K562 (cell line): ENCODE measurements at regions not wholly inside any gene's neighbourhood (a gene's known extent, or its start where the extent isn't known, plus 50 kb on each side); places are given as distances from the start of the nearest gene placed in this dataset.

Source experiments
- ATAC-seq: fragments of 200-7000 bp; cut with Tn5 transposase; 3 replicates; pipeline ENCODE4 v1.9.1; 2020; ENCODE audit warnings: moderate library complexity
- BruUV-seq: library from RNA; stranded (reverse); fragments of 400-500 nt; replicated peaks from 2 replicates; lab custom pipeline; 2021; lab: Mats Ljungman, UMichigan
- CTCF ChIA-PET: fragments of 300-600 bp; formaldehyde crosslinking; extraction: SDS; loops from one replicate; lab custom pipeline; 2021; ENCODE audit warnings: low intra/inter-chr PET ratio; lab: Yijun Ruan, JAX
- POLR2A ChIA-PET: fragments of 300-600, 350-650 bp; sonication (Branson Sonifier 250); formaldehyde crosslinking; extraction: SDS; loops from one replicate; lab custom pipeline; 2021; ENCODE audit warnings: antibody characterized with exemption, inconsistent platforms; lab: Yijun Ruan, JAX
- DNase-seq, 4 experiments: peaks; one replicate each; pipeline versions ENCODE4 v3.0.0 to v3.0.0-alpha.2; 2011 to 2018; ENCODE audit warnings: low spot score in 3 of 4, mixed read lengths in 3 of 4; ENCODE audit errors: extremely low read depth in 1 of 4
- FAIRE-seq: peaks from 2 replicates; lab custom pipeline; 2011; peaks lifted over from hg19 to GRCh38; lab: Jason Lieb, UNC
- H2AFZ ChIP-seq: 2 replicates; pipeline ENCODE4 v1.6.0; 2011; ENCODE audit warnings: low read depth, low read length, control low read depth, inconsistent platforms
- H3K27ac ChIP-seq: fragments of 200-600 bp; 3 replicates; pipeline ENCODE4 v1.8.0; 2011; ENCODE audit warnings: low read depth, mild to moderate bottlenecking, control low read depth, inconsistent platforms, low read length, moderate library complexity, mixed read lengths; ENCODE audit errors: extremely low read depth
- H3K27me3 ChIP-seq, 2 experiments: fragments of 300-600 bp in 1 of 2; 2 replicates in 1 of 2; 3 replicates in 1 of 2; pipeline versions ENCODE4 v1.6.0 to v1.8.0; 2011; ENCODE audit warnings: inconsistent platforms in 2 of 2, low read length in 2 of 2, mild to moderate bottlenecking in 1 of 2, mixed read lengths in 1 of 2, moderate library complexity in 1 of 2; ENCODE audit not compliant: control insufficient read depth in 2 of 2, insufficient read depth in 2 of 2
- H3K36me3 ChIP-seq: fragments of 300-600 bp; 3 replicates; pipeline ENCODE4 v1.8.0; 2011; ENCODE audit warnings: mild to moderate bottlenecking, low read length, inconsistent platforms; ENCODE audit not compliant: control insufficient read depth, insufficient read depth
- H3K4me1 ChIP-seq, 2 experiments: fragments of 200-600 bp in 1 of 2; replicated peaks in 1 of 2; 2 replicates in 1 of 2; 3 replicates in 1 of 2; pipeline versions ENCODE4 v1.5.1 to v1.8.0; 2011; ENCODE audit warnings: inconsistent platforms in 2 of 2, low read length in 2 of 2, mild to moderate bottlenecking in 1 of 2, mixed read lengths in 1 of 2, moderate library complexity in 1 of 2; ENCODE audit not compliant: control insufficient read depth in 2 of 2, insufficient read depth in 2 of 2
- H3K4me2 ChIP-seq: 2 replicates; pipeline ENCODE4 v1.6.1; 2011; ENCODE audit warnings: low read length, control low read depth, inconsistent platforms, mixed read lengths; ENCODE audit not compliant: insufficient read depth
- H3K4me3 ChIP-seq: fragments of 200-600 bp; sonication (generic), shearing (Covaris generic); 2 replicates; pipeline ENCODE4 v1.5.1; 2016; ENCODE audit warnings: control low read depth, inconsistent platforms
- H3K79me2 ChIP-seq: fragments of 200-600 bp; 3 replicates; pipeline ENCODE4 v1.8.0; 2011; ENCODE audit warnings: low read length, inconsistent platforms; ENCODE audit not compliant: control insufficient read depth, insufficient read depth
- H3K9ac ChIP-seq, 2 experiments: 2 replicates each; pipeline versions ENCODE4 v1.6.0 to v1.6.1; 2011; ENCODE audit warnings: low read depth in 2 of 2, low read length in 2 of 2, control low read depth in 1 of 2, inconsistent platforms in 1 of 2, mild to moderate bottlenecking in 1 of 2, mixed read lengths in 1 of 2; ENCODE audit not compliant: insufficient read depth in 1 of 2
- H3K9me1 ChIP-seq: one replicate; pipeline ENCODE4 v1.6.0; 2011; ENCODE audit warnings: inconsistent platforms, mild to moderate bottlenecking, low read length, moderate library complexity; ENCODE audit not compliant: control insufficient read depth, insufficient read depth
- H3K9me3 ChIP-seq: replicated peaks from 2 replicates; pipeline ENCODE4 v1.5.1; 2011; ENCODE audit warnings: low read depth, low read length, inconsistent platforms; ENCODE audit not compliant: control insufficient read depth, insufficient read depth
- H4K20me1 ChIP-seq: replicated peaks from 2 replicates; pipeline ENCODE4 v1.6.1; 2011; ENCODE audit warnings: low read length, inconsistent platforms, mixed read lengths; ENCODE audit not compliant: control insufficient read depth, insufficient read depth
- C11orf30 ChIP-seq: fragments of 450-650 bp; IDR thresholded peaks from 2 replicates; pipeline ENCODE4 v1.6.1; 2016; ENCODE audit warnings: low read depth, mild to moderate bottlenecking
- CXXC5 ChIP-seq: fragments of 250-450 bp; sonication (Bioruptor Pico); IDR thresholded peaks from 2 replicates; pipeline ENCODE4 v1.8.0; 2022; ENCODE audit warnings: inconsistent platforms, mild to moderate bottlenecking, moderate library complexity
- KLF6 ChIP-seq: fragments of 250-450 bp; sonication (Bioruptor Pico); IDR thresholded peaks from 2 replicates; pipeline ENCODE4 v1.4.0; 2020; ENCODE audit warnings: mild to moderate bottlenecking, moderate library complexity, borderline replicate concordance
- PURB ChIP-seq: sonication (generic); formaldehyde crosslinking; IDR thresholded peaks from 2 replicates; pipeline ENCODE4 v1.9.0; 2021; ENCODE audit warnings: low read depth, mild to moderate bottlenecking, missing genetic modification reagents
- RB1 ChIP-seq: fragments of 450-650 bp; IDR thresholded peaks from 2 replicates; pipeline ENCODE4 v1.6.1; 2017; ENCODE audit warnings: low read depth, mild to moderate bottlenecking
- RBM14 ChIP-seq: fragments of 200-400 bp; formaldehyde crosslinking; IDR thresholded peaks from 2 replicates; pipeline ENCODE4 v1.6.1; 2018; ENCODE audit warnings: low read depth, mild to moderate bottlenecking, low read length, moderate library complexity, borderline replicate concordance; ENCODE audit not compliant: insufficient read depth
- SAP30 ChIP-seq: fragments of 200-600 bp; sonication (generic); IDR thresholded peaks from 2 replicates; pipeline ENCODE4 v1.6.1; 2012; ENCODE audit warnings: borderline replicate concordance, low read depth, mild to moderate bottlenecking, moderate library complexity, low read length, control low read depth, inconsistent platforms; ENCODE audit not compliant: insufficient read depth, poor library complexity, severe bottlenecking
- THRA ChIP-seq: fragments of 450-650 bp; IDR thresholded peaks from 2 replicates; pipeline ENCODE4 v1.6.1; 2017; ENCODE audit warnings: mild to moderate bottlenecking, moderate library complexity
- ZNF316 ChIP-seq: fragments of 450-650 bp; IDR thresholded peaks from 2 replicates; pipeline ENCODE4 v1.6.1; 2016
- ZNF609 ChIP-seq: sonication (generic); formaldehyde crosslinking; IDR thresholded peaks from 2 replicates; pipeline ENCODE4 v1.8.1; 2023; ENCODE audit warnings: missing genetic modification reagents, mild to moderate bottlenecking, borderline replicate concordance
- WGBS: fragments of 100-300 bp; shearing (Covaris generic); methylation state at CpG from one replicate; pipeline ENCODE4 v1.1.6; 2016; ENCODE audit warnings: low coverage, mixed read lengths; ENCODE audit not compliant: insufficient coverage; ENCODE audit errors: missing lambda C conversion rate; 5-methylcytosine and 5-hydroxymethylcytosine counted together
- in situ Hi-C: fragments of 300-500 bp; cut with MboI; formaldehyde crosslinking; loops from 4 replicates; pipeline ENCODE4 v1.15.0; 2018; ENCODE audit warnings: inconsistent platforms, mixed read lengths
- intact Hi-C: fragments of 100-400 bp; cut with micrococcal nuclease; formaldehyde crosslinking; loops from 2 replicates; pipeline ENCODE4 v1.14.2; 2022

DNA sequence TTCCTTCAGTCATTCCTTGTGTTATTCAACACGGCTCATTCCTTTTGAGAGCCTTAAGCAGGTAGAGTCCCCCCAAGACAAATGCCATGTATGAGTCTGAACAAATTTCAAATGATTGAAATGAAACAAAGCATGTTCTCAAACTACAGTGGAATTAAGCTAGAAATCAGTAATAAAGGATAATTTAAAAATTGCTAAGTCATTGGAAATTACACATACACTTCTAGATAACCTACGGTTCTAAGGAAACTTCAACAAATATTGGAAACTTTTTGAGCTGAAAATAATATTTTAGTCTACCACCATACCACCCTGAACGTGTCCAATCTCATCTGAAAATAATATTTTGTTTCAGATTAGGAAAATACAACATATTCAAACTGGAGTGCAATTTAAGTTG lies 71.8 kb upstream of the UGP2 start:
- no peak overlapping the region for H3K4me3 ChIP-seq
- no TSS peak for BruUV-seq
- WGBS, result 4% methylated on average over 3 of the region's 3 CpGs
- H3K4me2 ChIP-seq, result no peak overlapping the region
- no peaks in the 10 kb centered on the region for H3K79me2 ChIP-seq
- CTCF ChIA-PET, result no interaction called here
- no peak overlapping the region for H3K27ac ChIP-seq
- peaks cover 4% of the 10 kb centered on the region; the same call in 1 of the 2 replicates for H3K9me3 ChIP-seq
- intact Hi-C loops, result no loop called here
- H2AFZ ChIP-seq, result no peak overlapping the region
- H3K9ac ChIP-seq, result no peak overlapping the region
- no peaks in the 10 kb centered on the region for H3K4me1 ChIP-seq
- in situ Hi-C loops, result no loop called here
- no peaks in the 10 kb centered on the region for H3K36me3 ChIP-seq
- H3K9me1 ChIP-seq, result no peaks in the 10 kb centered on the region
- FAIRE-seq (no peak), ATAC-seq (no peak), DNase-seq (no peak)
- TF ChIP-seq C11orf30 (0 out of 2 replicates have a peak, but pooled peaks have one; percentile 17), PURB (CRISPR knock-in tag) (no peak), ZNF316 (peak; percentile 41)
- POLR2A ChIA-PET, result interaction anchor here (0.8 kb wide), 1 partner anchor 33 kb away, joined by 3 read pairs; no protein-coding TSS in a partner anchor
- no peaks in the 10 kb centered on the region for H3K27me3 ChIP-seq
- H4K20me1 ChIP-seq, result no peaks in the 10 kb centered on the region

GRCh38 chr2:63772061-63772460 lies 69.6 kb upstream of the UGP2 start:
- Histone ChIP-seq H3K36me3 (no peaks in the 10 kb centered on the region), H3K9me3 (peaks cover 4% of the 10 kb centered on the region; the same call in 1 of the 2 replicates), H4K20me1 (no peaks in the 10 kb centered on the region), H3K4me1 (no peaks in the 10 kb centered on the region), H3K27me3 (no peaks in the 10 kb centered on the region), H2AFZ (no peak overlapping the region), H3K79me2 (no peaks in the 10 kb centered on the region), H3K4me3 (no peak overlapping the region), H3K4me2 (no peak overlapping the region), H3K27ac (no peak overlapping the region), H3K9me1 (no peaks in the 10 kb centered on the region), H3K9ac (no peak overlapping the region)
- intact Hi-C loops, result no loop called here
- ATAC-seq, result no peak
- no peak for FAIRE-seq
- in situ Hi-C loops, result no loop called here
- 0% methylated on average over 3 of the region's 3 CpGs for WGBS
- ChIA-PET POLR2A (no interaction called here), CTCF (no interaction called here)
- no peak for DNase-seq
- BruUV-seq, result no TSS peak
- TF ChIP-seq CXXC5 (no peak), KLF6 (CRISPR knock-in tag) (no peak), ZNF609 (CRISPR knock-in tag) (no peak), RBM14 (no peak), RB1 (no peak), SAP30 (no peak), THRA (no peak)
